ENCODE measurements at regions not wholly inside any gene's neighbourhood (a gene's known extent, or its start where the extent isn't known, plus 50 kb on each side); places are given as distances from the start of the nearest gene placed in this dataset.

- no peak overlapping the region for H3K4me3 Mint-ChIP-seq (ENCODE audit: unreplicated experiment)
- TF ChIP-seq, protein P1, sequence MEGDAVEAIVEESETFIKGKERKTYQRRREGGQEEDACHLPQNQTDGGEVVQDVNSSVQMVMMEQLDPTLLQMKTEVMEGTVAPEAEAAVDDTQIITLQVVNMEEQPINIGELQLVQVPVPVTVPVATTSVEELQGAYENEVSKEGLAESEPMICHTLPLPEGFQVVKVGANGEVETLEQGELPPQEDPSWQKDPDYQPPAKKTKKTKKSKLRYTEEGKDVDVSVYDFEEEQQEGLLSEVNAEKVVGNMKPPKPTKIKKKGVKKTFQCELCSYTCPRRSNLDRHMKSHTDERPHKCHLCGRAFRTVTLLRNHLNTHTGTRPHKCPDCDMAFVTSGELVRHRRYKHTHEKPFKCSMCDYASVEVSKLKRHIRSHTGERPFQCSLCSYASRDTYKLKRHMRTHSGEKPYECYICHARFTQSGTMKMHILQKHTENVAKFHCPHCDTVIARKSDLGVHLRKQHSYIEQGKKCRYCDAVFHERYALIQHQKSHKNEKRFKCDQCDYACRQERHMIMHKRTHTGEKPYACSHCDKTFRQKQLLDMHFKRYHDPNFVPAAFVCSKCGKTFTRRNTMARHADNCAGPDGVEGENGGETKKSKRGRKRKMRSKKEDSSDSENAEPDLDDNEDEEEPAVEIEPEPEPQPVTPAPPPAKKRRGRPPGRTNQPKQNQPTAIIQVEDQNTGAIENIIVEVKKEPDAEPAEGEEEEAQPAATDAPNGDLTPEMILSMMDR (IDR thresholded peaks at IDR 0.05; ENCODE audit: unreplicated experiment) = no peak
- H3K4me1 Mint-ChIP-seq (ENCODE audit: unreplicated experiment) = no peaks in the 10 kb centered on the region
- H3K9me3 Mint-ChIP-seq (ENCODE audit: unreplicated experiment) = no peaks in the 10 kb centered on the region
- no peaks in the 10 kb centered on the region for H3K36me3 Mint-ChIP-seq (ENCODE audit: low read depth, unreplicated experiment)
- DNase-seq (ENCODE audit: low spot score) = no peak
- no peak overlapping the region for H3K27ac Mint-ChIP-seq (ENCODE audit: unreplicated experiment)
- H3K27me3 Mint-ChIP-seq (ENCODE audit: unreplicated experiment) = peaks cover 1% of the 10 kb centered on the region
Measured at GRCh38 chr11:116434986-116435385, 337.8 kb downstream of the BUD13 start.

DNA sequence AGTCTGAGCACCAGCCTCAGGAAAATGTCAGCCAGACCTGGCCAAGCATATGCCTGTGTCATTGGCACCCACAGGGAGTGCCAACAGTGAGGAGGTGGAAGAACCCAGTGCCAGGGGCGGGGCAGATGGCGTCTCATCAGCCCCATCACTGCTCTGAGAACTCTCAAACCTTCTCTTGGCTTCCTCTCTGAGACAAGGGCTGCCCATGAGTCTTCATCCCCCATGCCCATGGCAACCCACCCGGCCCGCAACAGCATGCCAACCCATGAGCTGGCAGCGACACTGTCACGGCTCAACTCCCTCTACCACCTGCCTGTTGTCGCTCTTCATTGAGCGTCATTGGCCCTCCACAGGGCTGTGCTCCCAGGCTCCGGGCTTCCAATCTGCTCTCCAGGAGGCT lies 340.5 kb downstream of the BUD13 start:
- no peak for DNase-seq (ENCODE audit: low spot score)
- peaks cover 1% of the 10 kb centered on the region for H3K27me3 Mint-ChIP-seq (ENCODE audit: unreplicated experiment)
- no peak overlapping the region for H3K27ac Mint-ChIP-seq (ENCODE audit: unreplicated experiment)
- peaks cover 5% of the 10 kb centered on the region for H3K4me1 Mint-ChIP-seq (ENCODE audit: unreplicated experiment)
- TF ChIP-seq, protein P1 (IDR thresholded peaks at IDR 0.05; ENCODE audit: unreplicated experiment) = no peak
- H3K4me3 Mint-ChIP-seq (ENCODE audit: unreplicated experiment) = no peak overlapping the region
- no peaks in the 10 kb centered on the region for H3K36me3 Mint-ChIP-seq (ENCODE audit: low read depth, unreplicated experiment)
- no peaks in the 10 kb centered on the region for H3K9me3 Mint-ChIP-seq (ENCODE audit: unreplicated experiment)

- no peaks in the 10 kb centered on the region for H3K36me3 Mint-ChIP-seq (ENCODE audit: low read depth, unreplicated experiment)
- peaks cover 1% of the 10 kb centered on the region for H3K27me3 Mint-ChIP-seq (ENCODE audit: unreplicated experiment)
- H3K9me3 Mint-ChIP-seq (ENCODE audit: unreplicated experiment) = no peaks in the 10 kb centered on the region
- no peak overlapping the region for H3K27ac Mint-ChIP-seq (ENCODE audit: unreplicated experiment)
- peaks cover 5% of the 10 kb centered on the region for H3K4me1 Mint-ChIP-seq (ENCODE audit: unreplicated experiment)
- H3K4me3 Mint-ChIP-seq (ENCODE audit: unreplicated experiment) = no peak overlapping the region
- TF ChIP-seq, protein P1 (IDR thresholded peaks at IDR 0.05; ENCODE audit: unreplicated experiment) = no peak
- no peak for DNase-seq (ENCODE audit: low spot score)
Measured at GRCh38 chr11:116431842-116432241, 340.9 kb downstream of the BUD13 start.

DNA sequence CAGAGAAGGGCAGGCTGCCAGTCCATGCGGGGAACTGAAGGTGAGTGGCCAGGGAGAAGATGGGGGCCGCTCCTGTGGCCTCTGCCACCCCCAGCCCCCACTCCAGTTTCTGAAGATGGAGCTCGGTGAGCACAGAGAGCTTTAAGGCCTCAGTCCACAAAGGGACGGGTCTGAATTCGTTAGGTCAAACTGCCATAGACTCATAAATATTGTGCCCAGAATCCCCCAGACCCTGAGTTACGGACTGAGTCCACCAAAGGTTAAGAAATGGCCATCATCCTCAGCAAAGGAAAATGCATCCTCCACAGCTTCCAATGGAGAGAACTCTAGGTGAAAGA lies 344.2 kb downstream of the BUD13 start:
- H3K27me3 Mint-ChIP-seq (ENCODE audit: unreplicated experiment) = no peaks in the 10 kb centered on the region
- peaks cover 5% of the 10 kb centered on the region for H3K4me1 Mint-ChIP-seq (ENCODE audit: unreplicated experiment)
- DNase-seq (ENCODE audit: low spot score) = no peak
- TF ChIP-seq, protein P1 (IDR thresholded peaks at IDR 0.05; ENCODE audit: unreplicated experiment) = no peak
- no peak overlapping the region for H3K4me3 Mint-ChIP-seq (ENCODE audit: unreplicated experiment)
- H3K27ac Mint-ChIP-seq (ENCODE audit: unreplicated experiment) = no peak overlapping the region
- no peaks in the 10 kb centered on the region for H3K9me3 Mint-ChIP-seq (ENCODE audit: unreplicated experiment)
- H3K36me3 Mint-ChIP-seq (ENCODE audit: low read depth, unreplicated experiment) = no peaks in the 10 kb centered on the region

DNA sequence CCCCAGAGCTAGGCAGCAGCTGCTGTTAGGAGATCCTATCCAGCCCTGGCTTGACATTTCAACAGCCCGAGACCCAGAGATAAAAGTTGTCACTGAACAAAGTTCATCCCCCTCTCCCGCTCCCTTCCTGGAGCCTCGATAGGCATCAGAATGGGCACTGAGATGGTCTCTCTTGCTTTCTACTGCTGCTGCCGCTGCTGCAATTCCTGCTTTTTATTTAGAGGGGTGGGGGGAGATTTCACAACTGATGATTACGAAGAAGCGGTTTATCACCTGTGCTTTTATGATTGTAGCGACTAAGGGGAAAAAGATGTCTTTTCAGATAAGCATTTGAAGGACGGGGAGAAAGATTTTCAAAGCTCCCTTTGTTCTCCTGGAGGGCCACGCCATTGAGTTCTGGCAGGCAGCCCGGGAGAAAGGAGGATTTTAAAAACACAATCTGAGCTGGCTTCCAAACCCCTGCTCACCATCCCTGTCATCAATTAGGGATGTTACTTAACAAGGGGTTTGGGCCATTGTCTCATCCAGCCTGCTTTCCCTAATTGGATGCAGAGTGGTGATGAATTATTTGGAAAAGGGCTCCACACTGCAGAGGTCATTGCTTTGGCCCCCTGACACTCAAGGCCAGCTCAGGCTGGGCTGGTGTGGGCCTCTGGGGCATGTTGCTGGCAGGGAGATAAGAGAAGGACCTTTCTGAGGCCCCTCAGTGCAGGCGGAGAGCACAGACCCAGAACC lies 344.7 kb downstream of the BUD13 start:
- Mint-ChIP-seq H3K9me3 (ENCODE audit: unreplicated experiment) (no peaks in the 10 kb centered on the region), H3K27ac (ENCODE audit: unreplicated experiment) (no peak overlapping the region), H3K27me3 (ENCODE audit: unreplicated experiment) (no peaks in the 10 kb centered on the region), H3K4me1 (ENCODE audit: unreplicated experiment) (peaks cover 5% of the 10 kb centered on the region), H3K4me3 (ENCODE audit: unreplicated experiment) (no peak overlapping the region), H3K36me3 (ENCODE audit: low read depth, unreplicated experiment) (no peaks in the 10 kb centered on the region)
- DNase-seq (ENCODE audit: low spot score) = no peak
- TF ChIP-seq, protein P1 (IDR thresholded peaks at IDR 0.05; ENCODE audit: unreplicated experiment) = no peak

All from endothelial cell (in vitro differentiated cells).